SH-SY5Y (cell line): ENCODE measurements at regions not wholly inside any gene's neighbourhood (a gene's known extent, or its start where the extent isn't known, plus 50 kb on each side); places are given as distances from the start of the nearest gene placed in this dataset.

Source experiments
- GATA2 ChIP-seq: IDR thresholded peaks from 2 replicates; pipeline ENCODE4 v1.6.1; 2011; ENCODE audit warnings: mild to moderate bottlenecking, low read depth, low read length
- GATA3 ChIP-seq: IDR thresholded peaks from 2 replicates; pipeline ENCODE4 v1.6.1; 2011; ENCODE audit warnings: low read depth, mild to moderate bottlenecking, low read length, moderate library complexity

DNA sequence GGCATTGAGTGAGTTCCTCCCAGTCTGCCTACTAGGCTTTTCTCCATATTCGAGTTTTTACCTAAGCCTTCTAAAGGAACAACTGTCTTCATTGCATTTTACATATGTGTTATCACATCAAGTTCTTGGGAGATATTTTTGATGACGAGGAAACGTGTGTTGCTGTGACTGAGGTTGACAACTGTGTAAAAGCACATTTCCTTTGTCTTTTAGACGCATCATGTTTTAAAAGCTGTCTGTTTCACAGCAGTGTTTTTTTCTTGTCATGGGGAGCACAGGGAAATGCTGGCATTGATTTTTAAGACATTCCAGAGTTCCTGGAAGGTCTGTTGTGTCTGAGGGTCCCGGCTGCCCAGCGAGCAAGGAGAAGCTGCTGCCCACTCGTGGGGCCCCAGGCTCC lies 381.8 kb downstream of the DCDC2C start:
- TF ChIP-seq GATA3 = no peak
- no peak for TF ChIP-seq GATA2
